ENCODE measurements at regions not wholly inside any gene's neighbourhood (a gene's known extent, or its start where the extent isn't known, plus 50 kb on each side); places are given as distances from the start of the nearest gene placed in this dataset.

DNA sequence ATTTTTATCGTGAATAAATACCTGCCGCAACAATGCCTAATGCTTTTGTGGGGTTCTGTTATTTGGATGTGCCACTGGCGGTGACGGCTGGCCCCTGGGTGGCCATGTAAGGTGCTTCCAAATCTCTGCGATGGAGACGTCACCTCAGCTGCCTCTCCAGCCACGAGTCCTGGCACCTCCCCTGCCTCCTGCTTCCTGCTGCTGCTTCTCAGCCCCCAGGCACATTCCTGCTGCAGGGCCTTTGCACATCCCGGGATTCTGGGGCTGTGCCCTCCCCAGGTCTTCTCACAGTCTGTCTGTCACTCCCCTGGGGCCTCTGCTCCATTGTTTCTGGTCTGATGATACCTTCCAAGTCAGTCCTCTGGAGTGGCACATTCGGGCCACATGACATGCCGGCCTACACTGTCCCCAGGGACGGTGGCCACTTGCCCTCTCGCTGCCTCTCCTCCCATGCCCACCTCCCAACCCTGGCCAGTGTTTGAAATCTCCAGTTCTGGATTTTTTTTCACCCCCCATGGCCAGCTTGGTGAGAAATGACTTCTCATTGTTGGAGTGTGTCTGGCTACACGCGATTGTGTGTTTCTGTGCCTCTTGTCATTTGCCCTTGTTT, 151.8 kb downstream of the KIF26A start:
- TF ChIP-seq, protein P1, sequence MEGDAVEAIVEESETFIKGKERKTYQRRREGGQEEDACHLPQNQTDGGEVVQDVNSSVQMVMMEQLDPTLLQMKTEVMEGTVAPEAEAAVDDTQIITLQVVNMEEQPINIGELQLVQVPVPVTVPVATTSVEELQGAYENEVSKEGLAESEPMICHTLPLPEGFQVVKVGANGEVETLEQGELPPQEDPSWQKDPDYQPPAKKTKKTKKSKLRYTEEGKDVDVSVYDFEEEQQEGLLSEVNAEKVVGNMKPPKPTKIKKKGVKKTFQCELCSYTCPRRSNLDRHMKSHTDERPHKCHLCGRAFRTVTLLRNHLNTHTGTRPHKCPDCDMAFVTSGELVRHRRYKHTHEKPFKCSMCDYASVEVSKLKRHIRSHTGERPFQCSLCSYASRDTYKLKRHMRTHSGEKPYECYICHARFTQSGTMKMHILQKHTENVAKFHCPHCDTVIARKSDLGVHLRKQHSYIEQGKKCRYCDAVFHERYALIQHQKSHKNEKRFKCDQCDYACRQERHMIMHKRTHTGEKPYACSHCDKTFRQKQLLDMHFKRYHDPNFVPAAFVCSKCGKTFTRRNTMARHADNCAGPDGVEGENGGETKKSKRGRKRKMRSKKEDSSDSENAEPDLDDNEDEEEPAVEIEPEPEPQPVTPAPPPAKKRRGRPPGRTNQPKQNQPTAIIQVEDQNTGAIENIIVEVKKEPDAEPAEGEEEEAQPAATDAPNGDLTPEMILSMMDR (IDR thresholded peaks at IDR 0.05 in 4 of 5, conservative IDR thresholded peaks at IDR 0.05 in 1 of 5): no peak
- TF ChIP-seq POLR2A (IDR thresholded peaks at IDR 0.05): no peak
